IPS-NIHi7 (cell line): ENCODE measurements at regions not wholly inside any gene's neighbourhood (a gene's known extent, or its start where the extent isn't known, plus 50 kb on each side); places are given as distances from the start of the nearest gene placed in this dataset.

Experiments
- DNase-seq: peaks from one replicate; pipeline ENCODE4 v3.0.0; 2012; ENCODE audit warnings: mixed read lengths; ENCODE audit errors: extremely low spot score

- DNase-seq, result no peak
These were observed 180.0 kb downstream of the FGFR2 start for GRCh38 chr10:121418126-121418777.

- no peak for DNase-seq
These were observed 178.2 kb downstream of the FGFR2 start for GRCh38 chr10:121420006-121420405.

- no peak for DNase-seq
These were observed 176.1 kb downstream of the FGFR2 start for GRCh38 chr10:121422096-121422495.

GRCh38 chr10:121425623-121426022 is 172.6 kb downstream of the FGFR2 start:
- DNase-seq, result no peak

- DNase-seq, result peak; percentile 68
These were observed 171.9 kb downstream of the FGFR2 start for GRCh38 chr10:121426307-121426706.
